GM21423 (cell line): ENCODE measurements at regions not wholly inside any gene's neighbourhood (a gene's known extent, or its start where the extent isn't known, plus 50 kb on each side); places are given as distances from the start of the nearest gene placed in this dataset.
"Not testable (repeated sequence)": the region's sequence is repeated elsewhere in the genome, so short reads cannot be mapped to it uniquely, and the experiment has no call there.

Source experiments
- ATAC-seq: cut with Tn5 transposase; IDR thresholded peaks from one replicate; pipeline ENCODE4 v1.9.1; 2021; ENCODE audit warnings: mild to moderate bottlenecking, moderate library complexity; ENCODE audit not compliant: unreplicated experiment

DNA sequence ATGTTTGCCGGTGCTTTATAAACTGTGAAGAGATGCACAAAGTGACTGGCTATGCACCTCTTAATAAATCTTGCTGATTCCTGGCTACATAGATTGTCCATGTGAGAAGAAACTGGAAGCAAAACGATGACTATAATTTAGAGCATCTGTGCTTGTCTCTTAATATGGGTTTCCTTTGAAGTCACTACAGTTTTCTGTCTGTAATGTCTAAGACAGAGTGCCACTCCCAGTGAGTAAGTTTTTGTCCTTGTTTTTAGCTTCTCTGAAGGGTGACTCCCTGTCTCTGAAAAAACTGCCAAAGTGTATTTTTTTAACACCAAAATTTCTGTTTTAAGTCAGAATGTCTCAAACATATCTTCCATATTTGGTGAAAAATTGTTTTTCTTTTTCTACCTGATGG, 175.1 kb downstream of the FASLG start:
- ATAC-seq: no peak

DNA sequence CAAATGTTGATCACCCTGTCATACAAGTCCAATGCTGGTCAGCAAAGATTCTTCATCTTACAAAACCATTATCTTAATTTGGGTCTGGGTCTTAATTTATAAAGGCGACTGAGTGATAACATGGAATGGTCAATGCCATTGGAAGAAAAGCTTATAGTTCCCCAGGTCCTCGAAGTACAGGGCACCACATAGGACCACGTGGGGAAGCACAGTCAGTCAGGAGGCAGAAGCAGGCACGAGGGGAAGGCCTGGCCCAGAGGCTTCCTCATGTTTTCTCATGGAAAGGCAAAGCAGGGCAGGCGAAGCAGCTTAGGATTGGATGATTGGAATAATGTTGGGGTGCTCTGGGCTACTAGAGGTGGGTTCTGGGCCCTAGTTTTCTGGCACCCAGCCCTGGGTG, 175.7 kb downstream of the FASLG start:
- no peak for ATAC-seq

DNA sequence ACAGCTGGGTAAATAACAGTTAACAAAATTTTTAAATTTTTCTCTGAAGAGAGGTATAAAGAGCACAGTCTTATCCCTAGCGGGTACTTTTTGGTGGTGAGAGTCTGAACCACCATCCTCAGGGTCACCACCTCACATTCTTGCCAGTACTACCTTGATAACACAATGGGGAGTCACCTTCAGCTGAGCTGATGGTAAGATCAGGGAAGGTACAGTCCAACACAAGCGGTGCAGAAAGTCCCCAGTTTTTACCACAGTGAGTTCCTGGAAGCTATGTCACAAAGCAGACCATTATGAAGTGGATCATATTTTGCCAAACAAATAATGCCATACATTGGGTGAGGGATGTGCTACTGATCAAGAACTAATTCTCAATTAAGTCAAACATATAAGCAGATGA, 176.9 kb downstream of the FASLG start:
- no peak for ATAC-seq

DNA sequence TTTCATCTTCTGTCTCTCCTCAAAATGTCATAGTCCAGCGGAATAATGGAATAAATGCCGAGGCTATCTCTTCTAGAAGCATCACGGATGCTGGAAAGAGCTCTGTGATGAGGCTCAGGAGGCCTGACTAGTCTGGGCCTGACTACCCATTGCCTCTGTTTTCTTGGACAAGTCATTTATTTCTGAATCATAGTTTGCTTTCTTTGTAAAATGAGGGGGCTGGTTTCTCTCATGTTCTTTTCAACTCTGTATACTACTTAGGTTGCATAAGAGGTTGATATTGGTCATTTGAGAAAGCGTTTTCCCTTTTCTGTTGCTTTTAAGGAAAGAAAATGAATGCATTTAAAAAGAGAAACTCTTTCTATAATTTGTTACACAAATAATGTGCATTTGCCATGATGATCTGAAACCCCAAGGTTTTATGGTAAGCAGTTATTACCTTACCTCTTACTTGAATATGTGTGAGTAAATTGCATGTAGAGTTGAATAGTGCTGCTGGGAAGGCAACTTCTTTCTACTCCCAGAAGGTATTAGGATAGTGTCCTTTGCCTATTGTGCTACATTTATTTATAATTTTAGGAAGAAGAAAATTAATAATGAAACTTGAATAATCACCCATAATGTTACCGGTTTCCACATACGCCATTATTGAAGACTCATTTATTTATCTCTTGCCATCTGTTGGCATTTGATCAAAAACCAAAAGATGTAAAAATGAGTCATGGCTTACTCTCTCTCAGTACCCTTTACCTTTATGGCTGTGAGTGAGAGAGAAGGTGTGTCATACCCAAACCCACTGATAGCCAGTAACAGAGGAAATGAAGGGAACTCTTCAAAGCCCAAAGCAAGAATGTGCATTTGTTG, 179.1 kb downstream of the FASLG start:
- no peak for ATAC-seq

DNA sequence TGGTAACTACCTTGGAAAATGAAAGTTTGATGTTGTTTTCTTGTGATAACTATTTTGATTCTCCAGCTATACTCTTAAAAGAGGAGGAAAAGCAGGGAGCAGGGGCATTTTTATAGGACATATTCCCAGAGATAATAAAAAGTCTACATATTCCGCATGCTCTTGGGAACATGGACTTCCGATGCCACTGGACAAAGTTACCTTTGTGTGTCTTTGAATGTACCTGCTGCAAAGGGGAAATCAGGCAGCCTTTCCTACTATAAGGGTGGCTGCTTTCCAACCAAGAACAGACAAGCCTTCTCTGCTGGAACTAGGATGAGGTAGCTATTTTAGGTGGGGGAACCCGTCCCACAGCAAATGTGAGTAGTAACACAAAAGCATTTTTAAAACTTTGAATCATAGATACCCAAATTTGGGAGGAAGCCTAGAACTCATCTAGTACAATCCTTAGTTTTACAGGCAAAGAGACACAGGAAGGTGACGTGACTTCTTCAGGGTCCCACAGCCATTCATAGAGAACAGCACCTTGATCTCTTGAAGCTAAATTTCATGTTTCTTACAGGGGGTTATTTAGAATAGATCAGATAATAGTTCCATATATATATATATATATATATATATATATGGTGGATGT, 179.9 kb downstream of the FASLG start:
- ATAC-seq: no peak

DNA sequence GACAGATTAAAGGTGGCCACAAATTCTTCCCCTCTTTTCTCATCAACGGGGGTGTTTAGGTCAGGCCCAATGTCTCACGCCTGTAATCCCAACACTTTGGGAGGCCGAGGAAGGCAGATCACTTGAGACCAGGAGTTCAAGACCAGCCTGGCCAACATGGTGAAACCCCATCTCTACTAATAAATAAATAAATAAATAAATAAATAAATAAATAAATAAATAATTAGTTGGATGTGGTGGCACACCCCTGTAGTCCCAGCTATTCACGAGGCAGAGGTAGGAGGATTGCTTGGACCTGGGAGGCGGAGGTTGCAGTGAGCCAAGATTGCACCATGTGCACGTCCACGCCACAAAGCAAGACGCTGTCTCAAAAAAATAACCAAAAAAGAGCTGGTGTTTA, 180.7 kb downstream of the FASLG start:
- not testable (repeated sequence) for ATAC-seq

DNA sequence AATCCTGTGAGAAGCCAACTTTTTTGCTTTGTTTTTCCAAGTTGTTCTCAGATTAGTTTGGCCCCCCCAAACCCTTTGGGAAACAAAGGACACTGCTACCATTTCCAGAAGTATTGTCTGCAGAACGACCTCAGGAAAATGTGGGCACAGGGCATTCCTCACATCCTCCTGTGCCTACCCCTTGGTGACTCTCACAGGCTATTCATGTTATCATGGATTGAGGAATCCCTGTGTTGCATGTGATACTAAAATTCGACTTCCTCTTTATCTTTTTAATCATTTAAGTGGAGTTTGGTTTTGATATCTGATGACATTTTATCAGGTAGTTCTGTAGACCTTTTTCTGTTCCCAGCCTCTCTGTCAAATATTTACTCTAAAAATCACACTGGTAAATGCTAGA, 184.5 kb downstream of the FASLG start:
- ATAC-seq: no peak

DNA sequence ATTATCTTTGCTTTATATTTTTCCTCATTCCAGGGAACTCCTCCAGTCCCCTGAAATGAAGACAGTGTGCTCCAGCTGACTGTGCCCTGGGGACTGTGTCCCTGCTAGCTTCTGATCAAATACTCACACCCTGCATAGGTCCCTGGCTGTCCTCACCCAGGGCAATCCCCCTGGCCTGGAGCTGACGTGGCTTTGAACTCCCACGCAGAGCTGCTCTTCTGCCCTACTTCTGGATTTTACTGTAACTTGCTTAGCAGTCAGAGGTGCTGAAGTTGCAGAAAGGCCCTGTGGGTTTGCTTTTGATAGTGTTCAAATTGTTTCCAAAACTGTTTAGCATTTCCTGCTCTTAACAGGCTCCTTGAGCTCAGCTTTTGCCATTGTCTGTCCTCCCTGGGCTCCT, 186.5 kb downstream of the FASLG start:
- ATAC-seq: no peak

DNA sequence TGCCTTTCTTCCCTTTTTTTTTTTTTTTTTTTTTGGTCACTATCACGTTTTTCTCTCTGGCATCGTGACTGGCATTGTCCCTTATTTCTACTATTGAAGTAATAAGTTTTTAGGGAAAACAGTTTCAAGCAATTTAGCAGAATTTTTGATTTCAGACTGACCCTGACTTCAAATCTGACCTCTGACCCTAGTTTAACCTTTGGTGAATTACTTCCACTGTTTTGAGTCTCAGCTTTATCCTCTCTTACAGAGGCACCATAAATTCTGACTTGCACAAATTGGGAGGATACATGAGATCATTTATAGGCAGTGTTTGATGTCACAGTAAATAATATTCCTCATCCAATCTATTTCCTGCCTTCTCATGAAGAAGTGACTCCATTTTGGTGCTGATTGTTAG, 187.0 kb downstream of the FASLG start:
- no peak for ATAC-seq

DNA sequence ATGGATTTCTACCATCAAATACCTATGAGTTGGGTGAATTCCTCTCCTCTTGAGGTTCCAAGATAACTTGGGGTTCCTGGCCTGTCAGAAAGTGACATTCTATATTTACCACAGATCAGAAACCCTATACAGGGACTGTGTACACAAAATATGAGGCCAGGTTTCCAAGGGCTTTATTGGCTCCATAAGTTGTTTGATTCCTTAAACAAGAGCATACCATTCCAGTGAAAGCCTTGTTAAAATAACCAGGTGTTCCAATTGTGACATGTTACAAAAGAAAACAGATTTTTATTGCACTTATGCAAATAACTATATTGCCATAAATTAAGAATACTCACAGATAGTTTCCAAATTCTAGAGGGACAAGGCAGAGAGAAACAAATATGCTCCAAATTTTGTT, 188.9 kb downstream of the FASLG start:
- not testable (repeated sequence) for ATAC-seq

DNA sequence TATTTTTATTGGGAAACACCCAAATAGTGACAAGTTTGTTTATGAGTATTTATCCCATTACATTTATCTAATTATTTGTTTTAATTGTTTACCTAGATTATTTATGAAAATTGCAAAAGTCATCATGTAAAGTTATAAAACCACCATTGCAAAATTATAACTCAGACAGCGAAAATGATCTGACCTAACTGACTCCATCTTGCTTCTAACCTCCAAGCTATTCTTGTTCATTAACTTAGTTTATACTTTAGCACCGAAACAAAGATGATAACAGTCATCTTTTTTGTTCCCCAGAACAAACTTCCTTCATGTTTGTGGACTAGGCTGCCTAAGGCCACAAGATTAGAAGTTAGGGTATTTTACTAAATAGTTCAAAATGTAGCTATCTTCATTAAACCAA, 190.8 kb downstream of the FASLG start:
- ATAC-seq: no peak

DNA sequence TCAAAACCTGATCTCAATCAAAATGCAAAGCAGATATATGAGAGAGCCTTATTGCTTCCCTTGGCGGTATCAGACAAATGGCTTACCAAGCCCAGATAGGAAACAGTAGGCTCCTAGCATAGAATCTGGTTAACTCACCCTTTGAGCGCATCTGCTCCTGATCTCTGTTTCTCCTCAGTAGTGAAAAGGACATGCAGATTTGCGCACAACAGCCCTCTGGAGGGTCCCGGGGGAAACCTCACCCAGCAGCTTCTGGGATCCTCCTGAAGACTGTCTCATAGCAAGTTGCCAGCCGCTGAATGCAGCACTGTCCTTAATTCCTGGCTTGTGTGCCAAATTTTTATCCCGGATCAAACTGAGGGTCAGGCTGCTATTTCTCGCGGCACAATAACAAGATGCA, 192.2 kb downstream of the FASLG start:
- ATAC-seq: no peak

DNA sequence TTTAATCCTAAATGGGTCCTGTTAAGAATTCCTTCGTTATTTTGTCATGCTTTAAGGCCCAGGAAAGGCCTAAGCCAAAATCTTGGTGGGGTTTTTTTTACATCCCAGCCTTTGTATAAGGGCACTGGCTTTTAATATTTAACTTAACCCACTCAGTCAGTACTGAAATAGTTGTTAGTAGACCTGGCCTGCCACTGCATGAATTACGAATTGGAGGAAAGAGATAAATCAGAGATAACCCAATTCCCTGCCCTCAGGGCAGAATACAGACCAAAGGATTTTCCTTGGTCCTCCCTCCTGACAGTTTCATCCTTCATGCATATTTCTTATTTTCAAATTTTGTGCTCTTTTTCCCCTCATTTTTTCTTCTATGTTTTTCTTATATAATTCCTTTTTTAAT, 193.0 kb downstream of the FASLG start:
- ATAC-seq: no peak

DNA sequence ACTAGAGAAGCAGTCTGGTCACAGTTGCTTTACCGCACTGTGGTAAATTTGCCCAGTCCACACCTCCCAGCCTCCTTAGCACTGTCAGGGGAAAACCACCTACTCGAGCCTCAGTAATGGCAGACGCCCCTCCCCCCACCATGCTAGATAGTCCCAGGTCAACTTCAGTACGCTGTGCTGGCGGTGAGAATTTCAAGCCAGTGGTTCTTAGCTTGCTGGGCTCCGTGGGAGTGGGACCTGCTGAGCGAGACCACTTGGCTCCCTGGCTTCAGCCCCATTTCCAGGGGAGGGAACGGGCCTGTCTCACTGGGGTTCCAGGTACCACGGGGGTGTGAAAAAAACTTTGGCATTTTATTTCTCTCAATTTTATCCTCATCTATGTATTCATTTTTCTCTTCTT, 194.8 kb downstream of the TNFSF18 start:
- not testable (repeated sequence) for ATAC-seq

DNA sequence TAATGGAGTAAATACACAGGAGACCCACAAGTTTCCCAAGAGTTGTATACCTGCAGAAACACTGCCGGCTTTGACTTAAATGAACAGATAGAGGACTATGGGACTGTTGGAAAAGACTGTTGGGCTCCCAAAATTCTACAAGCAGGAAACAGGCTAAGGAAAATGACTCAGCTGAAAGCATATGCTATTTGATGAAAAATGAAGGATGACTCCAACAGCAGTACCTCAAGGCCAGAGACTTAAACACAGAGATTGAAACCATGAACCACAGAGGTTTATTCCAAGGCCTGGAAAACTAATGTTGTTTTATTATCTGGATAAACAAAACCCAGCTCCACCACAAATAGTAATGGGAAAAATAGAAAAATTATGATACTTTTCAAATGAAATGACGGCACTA, 187.7 kb downstream of the TNFSF18 start:
- ATAC-seq: no peak

DNA sequence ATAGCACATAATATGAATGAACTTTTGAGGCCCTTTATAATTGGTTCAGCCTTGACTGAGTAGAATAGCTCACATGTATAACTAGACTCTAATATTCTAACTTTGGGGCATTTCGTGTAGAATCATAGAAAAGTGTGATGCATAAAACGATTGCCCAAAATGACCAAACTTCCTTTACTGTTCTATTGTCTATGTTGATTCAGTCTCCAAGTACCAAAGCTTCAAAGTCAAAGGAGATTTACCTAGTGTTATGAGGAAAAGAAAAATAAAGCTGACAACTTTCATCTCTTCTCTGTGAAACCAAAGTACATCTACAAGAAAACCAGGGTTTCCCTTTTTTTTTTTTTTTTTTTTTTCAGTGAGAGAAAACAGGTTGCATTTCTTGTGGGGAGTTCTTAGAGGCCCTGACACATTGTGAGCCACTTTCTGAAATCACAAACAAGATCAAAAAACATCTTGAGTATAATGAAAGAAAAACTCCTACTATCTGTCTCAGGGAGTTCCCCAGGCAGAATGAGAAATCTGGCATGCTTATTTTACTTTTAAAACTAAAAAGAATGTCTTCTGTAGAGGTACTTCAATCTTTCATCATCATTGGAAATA, 183.4 kb downstream of the TNFSF18 start:
- no peak for ATAC-seq

DNA sequence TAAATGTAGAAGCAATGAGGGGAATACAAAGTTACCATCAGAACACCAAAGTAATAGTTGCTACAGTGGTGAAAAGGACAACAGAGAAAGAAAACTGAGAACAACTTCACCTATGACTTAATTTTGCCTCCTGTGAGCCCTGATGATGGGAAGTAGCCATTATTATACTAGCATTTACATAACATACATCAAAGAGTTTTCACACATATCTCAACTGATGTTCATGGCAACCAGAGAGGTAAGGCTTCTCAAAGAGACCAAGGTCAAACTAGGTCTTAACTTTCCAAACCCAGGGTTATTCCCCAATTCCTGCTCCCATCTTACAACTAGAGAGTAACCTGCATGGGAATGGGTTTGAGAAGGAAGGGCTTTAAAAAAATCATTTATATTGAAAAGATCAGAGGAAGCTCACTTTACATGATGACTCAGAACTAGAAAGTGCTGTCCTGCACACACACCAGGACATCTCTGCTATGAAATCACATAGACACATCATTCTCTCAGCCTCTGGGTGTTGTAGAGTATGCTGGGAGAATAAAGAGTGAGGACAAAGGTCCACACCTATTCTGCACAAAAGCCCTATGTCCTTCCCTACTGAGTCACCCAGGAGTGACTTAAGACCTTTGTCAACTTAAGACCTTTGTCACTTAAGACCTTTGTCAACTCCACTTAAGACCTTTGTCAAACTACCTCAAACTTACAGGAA, 179.7 kb downstream of the TNFSF18 start:
- no peak for ATAC-seq

DNA sequence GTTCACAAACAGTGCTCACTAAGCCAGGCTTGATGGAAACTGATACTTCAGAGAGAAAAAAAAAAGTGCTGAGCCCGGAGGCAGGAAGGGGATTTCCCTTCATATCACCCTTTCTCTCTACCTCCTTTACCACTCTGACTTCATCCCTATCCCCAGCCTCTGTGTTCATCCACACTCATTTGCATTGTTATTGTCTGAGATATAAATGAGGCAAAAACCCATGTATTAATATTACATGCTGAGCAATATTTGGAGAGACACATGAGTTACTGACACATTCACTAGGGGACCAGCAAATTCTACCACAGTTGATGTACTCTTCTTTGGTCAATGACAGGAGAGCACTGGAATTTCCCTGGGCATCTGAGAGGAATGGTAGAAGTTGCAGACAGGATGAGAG, 175.8 kb downstream of the TNFSF18 start:
- no peak for ATAC-seq

DNA sequence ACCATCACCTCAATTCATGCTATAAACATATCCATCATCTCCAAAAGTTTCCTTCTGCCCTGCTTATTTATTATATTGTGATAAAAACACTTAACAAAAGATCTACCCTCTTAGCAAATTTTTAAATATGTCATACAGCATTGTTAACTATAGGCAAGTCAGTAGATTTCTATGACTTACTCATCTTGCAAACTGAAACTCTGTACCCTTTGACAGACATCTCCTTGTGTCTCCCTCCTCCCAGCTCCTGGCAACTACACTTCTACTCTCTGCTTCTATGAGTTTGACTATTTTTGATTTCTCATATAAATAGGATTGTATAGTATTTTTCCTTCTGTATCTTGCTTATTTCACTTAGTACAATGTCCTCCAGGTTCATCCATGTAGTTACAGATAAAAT, 174.8 kb downstream of the TNFSF18 start:
- ATAC-seq: no peak

DNA sequence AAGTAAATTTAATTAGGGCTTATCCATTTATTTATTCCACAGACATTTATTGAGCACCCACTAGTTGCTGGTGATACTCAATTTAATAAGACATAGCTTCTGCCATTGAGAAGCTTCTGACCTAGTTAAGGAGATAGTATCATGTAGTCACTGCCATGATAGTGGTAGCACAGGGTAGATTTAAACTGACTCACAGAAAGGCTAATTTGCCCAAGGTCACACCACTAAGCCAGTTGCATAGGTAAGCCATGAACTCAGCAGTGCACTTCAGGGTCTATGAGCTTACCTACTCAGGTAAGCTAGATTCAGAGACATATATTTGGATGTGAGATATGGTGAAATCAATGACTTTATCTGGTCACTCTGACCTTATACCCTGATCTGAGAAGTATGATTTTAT, 168.4 kb downstream of the TNFSF18 start:
- no peak for ATAC-seq

DNA sequence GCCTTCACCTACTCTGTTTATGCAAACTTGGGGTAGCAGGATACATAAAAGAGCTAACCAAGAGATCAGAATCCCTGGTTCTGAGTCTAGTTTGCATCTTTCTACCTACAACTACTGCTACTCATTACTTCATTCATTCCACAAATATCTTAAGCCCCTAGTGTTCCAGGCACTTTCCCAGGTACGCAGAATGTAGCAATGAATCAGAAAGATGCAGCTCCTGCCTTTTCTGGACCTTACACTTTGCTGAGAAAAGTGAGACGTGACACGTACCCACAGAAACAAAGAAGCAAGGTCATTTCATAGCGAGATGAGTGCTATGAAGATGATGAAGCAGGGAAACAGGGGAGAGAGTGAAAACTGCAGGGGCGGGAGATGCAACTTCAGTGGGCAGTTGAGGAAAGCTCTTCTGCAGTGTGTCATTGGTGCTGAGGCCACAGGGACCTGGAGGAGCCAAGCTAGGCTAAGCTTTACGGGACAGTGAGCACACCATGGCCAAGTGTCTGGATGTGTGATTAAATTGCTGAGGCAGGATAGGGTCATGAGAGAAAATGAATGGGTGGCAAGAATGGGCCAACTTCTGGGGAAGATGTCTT, 167.9 kb downstream of the TNFSF18 start:
- no peak for ATAC-seq
